ENCODE measurements at regions not wholly inside any gene's neighbourhood (a gene's known extent, or its start where the extent isn't known, plus 50 kb on each side); places are given as distances from the start of the nearest gene placed in this dataset.

DNA sequence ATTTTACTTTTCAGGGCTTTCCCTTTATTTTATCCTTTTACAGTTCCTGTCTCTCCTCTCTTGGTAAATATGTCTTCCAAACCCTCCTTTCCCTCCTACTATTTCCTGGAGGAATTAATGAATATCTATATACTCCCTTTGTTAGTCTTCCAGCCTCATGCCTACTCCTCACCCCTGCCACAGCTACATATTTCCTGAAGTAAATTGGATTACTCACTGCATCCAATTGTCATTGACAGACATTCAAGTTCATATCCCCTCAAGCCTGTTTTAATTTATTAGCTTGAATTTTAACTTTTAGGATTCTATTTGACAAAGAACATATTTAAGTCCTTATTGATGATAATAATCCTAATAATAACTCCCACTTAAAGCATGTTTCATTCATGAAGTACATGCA, 314.5 kb downstream of the TMEM161B start:
- no peak for ATAC-seq (ENCODE audit: low FRiP score)
- DNase-seq (ENCODE audit: low spot score), result no peak

DNA sequence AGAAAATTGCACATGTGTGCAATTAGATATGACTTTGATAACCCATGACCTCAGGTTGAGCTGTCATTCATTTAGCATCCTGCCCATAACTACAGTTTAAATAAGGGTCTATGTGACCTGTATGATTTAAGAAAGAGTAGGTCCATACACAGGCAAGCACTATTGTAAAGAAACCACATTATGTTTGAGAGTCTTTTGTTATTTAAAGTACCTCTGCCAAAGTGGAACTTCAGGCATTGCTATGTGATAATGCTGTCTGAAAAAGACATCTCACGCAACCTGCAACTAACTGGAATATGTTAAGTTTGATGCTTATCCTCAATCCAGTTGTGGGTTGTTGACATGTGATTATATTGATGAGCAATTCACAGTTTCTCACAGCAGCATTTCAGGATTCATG, 317.0 kb downstream of the TMEM161B start:
- no peak for ATAC-seq (ENCODE audit: low FRiP score)
- no peak for DNase-seq (ENCODE audit: low spot score)
- TF ChIP-seq, protein P1, sequence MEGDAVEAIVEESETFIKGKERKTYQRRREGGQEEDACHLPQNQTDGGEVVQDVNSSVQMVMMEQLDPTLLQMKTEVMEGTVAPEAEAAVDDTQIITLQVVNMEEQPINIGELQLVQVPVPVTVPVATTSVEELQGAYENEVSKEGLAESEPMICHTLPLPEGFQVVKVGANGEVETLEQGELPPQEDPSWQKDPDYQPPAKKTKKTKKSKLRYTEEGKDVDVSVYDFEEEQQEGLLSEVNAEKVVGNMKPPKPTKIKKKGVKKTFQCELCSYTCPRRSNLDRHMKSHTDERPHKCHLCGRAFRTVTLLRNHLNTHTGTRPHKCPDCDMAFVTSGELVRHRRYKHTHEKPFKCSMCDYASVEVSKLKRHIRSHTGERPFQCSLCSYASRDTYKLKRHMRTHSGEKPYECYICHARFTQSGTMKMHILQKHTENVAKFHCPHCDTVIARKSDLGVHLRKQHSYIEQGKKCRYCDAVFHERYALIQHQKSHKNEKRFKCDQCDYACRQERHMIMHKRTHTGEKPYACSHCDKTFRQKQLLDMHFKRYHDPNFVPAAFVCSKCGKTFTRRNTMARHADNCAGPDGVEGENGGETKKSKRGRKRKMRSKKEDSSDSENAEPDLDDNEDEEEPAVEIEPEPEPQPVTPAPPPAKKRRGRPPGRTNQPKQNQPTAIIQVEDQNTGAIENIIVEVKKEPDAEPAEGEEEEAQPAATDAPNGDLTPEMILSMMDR (IDR thresholded peaks at IDR 0.05), result no peak

More for the DNA sequence above, 314.5 kb downstream of the TMEM161B start:
- TF ChIP-seq, protein P1 (IDR thresholded peaks at IDR 0.05), result no peak

DNA sequence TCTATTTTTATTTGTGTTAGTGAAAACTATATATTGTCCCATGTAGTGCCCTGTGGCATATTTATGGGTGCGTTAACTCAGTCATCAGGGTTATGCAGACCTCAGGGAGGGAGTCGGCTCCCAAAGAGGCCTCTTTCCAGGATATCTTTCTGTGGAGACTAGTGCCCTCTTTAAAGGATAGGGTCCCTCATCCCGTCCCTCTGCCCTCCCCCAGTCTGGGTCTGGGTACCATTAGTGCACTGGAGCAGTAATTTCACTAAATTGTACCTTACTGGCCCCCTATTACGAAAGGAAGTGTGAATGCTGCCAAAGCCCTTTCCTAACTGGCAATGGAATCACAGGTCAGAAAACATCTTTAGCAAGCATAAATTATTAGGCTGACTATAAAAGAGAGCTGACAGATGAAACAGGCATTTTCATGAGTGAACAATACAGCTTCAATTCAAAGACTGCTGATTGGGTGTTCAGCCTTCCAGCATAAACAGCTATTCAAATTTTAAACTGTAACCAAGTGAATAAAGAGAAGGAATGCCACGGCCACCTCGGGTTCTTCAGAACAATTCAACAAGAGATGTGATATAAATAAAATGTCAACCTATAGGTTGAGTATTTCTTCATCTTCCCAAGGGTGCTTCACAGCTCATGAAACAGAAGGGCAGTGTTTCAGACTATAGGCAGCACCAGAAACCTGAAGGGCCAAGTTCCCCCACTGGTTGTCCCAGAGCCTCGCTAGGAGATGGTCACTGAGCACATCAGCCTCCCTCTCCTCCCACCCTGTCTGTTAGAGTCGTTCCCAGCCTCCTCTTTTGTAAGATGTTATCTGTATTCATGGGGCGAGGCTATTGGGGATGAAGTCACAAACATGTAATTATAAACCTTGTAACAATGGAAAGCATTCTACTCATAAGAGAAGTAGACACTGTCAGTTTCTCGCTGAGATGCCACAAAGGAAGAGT, 318.7 kb downstream of the TMEM161B start:
- TF ChIP-seq, protein P1 (IDR thresholded peaks at IDR 0.05), result no peak
- DNase-seq (ENCODE audit: low spot score) (no peak), ATAC-seq (ENCODE audit: low FRiP score) (no peak)

DNA sequence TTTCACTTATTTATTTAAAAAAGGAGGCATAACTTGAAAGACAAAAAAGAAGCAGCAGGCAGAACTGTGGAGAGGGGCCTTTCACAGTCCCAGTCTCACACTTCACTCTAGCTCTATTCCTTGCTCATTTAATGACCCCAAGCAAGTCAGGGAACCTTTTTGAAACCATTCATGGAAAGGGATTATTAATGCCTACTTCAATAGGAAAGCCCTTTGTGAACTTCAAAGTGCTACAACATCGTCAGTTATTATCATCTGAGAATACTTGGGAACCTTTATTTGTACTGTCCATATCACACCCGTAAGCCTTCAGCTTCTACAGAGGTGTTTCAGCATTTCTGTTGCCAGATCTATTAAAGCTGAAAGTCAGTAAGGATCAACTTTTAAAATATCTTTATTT, 320.2 kb downstream of the TMEM161B start:
- TF ChIP-seq, protein P1 (IDR thresholded peaks at IDR 0.05), result no peak
- ATAC-seq (ENCODE audit: low FRiP score) (no peak), DNase-seq (ENCODE audit: low spot score) (no peak)

DNA sequence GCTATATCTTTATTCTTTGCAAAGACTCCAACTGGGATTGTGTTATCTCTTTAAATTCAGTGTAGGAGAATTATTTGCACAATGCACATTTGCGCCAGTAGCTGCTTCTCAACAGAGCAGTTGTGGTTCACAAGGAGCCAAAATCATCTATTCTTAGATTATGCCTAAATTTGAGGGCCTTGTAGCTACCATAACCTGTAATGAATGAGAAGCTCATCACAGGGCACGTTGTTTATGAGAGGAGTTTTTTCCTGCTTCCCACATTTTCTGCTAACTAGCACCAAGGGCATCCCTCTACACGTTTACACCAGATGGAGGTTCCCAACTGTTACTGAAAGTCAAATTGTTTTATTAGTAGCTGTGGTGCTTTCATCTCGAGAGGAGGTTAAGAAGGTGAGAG, 322.4 kb downstream of the TMEM161B start:
- TF ChIP-seq, protein P1 (IDR thresholded peaks at IDR 0.05), result no peak
- ATAC-seq (ENCODE audit: low FRiP score) (no peak), DNase-seq (ENCODE audit: low spot score) (no peak)

DNA sequence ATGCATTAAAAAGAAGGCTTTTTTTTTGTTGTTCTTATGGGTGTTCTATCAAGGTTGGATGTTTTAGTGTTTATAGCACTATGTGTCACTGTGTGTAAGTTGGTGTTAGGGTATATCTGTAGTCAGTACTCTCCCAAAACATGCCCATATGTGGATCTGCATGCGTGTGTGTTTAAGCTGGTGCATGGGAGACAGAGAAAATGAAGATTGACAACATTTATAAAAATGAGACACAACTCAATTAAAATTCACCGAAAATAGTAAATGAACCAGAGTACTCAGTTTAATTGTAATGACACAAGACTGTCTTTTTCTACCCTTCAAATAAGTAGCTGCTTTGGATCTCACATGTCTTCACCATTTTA, 323.4 kb downstream of the TMEM161B start:
- no peak for DNase-seq (ENCODE audit: low spot score)
- no peak for ATAC-seq (ENCODE audit: low FRiP score)
- TF ChIP-seq, protein P1 (IDR thresholded peaks at IDR 0.05), result no peak
